Neuronal stem cell (in vitro differentiated cells): ENCODE measurements at regions not wholly inside any gene's neighbourhood (a gene's known extent, or its start where the extent isn't known, plus 50 kb on each side); places are given as distances from the start of the nearest gene placed in this dataset.
A peak's percentile ranks its signal among the peaks of the same experiment; 100 is the strongest.

Experiments used
- DNase-seq: peaks from one replicate; pipeline ENCODE4 v3.0.0-alpha.2; 2013; ENCODE audit warnings: low spot score
- H2AFZ ChIP-seq: one replicate; pipeline ENCODE4 v1.6.1; 2013; ENCODE audit warnings: mild to moderate bottlenecking, low read length, inconsistent platforms
- H2AK5ac ChIP-seq: 2 replicates; pipeline ENCODE4 v1.6.1; 2013; ENCODE audit warnings: low read depth, mild to moderate bottlenecking, inconsistent platforms, low read length, moderate library complexity, mixed read lengths
- H2BK120ac ChIP-seq: 2 replicates; pipeline ENCODE4 v1.6.1; 2013; ENCODE audit warnings: low read depth, mild to moderate bottlenecking, inconsistent platforms, low read length, moderate library complexity, mixed read lengths
- H2BK12ac ChIP-seq: one replicate; pipeline ENCODE4 v1.6.1; 2013; ENCODE audit warnings: low read length, inconsistent platforms
- H2BK15ac ChIP-seq: 2 replicates; pipeline ENCODE4 v1.6.1; 2013; ENCODE audit warnings: mild to moderate bottlenecking, low read length, inconsistent platforms, mixed read lengths
- H2BK5ac ChIP-seq: one replicate; pipeline ENCODE4 v1.6.1; 2013; ENCODE audit warnings: inconsistent platforms, mild to moderate bottlenecking, low read length, moderate library complexity
- H3K14ac ChIP-seq: one replicate; pipeline ENCODE4 v1.6.1; 2013; ENCODE audit warnings: low read length, inconsistent platforms
- H3K18ac ChIP-seq: 2 replicates; pipeline ENCODE4 v1.6.1; 2013; ENCODE audit warnings: low read length, inconsistent platforms
- H3K23ac ChIP-seq: 2 replicates; pipeline ENCODE4 v1.6.1; 2013; ENCODE audit warnings: low read depth, mild to moderate bottlenecking, mixed read lengths, low read length, inconsistent platforms; ENCODE audit not compliant: poor library complexity
- H3K27ac ChIP-seq: replicated peaks from 3 replicates; pipeline ENCODE4 v1.5.1; 2013; ENCODE audit warnings: low read length, inconsistent platforms
- H3K27me3 ChIP-seq, 3 experiments: 2 replicates each; pipeline ENCODE4 v1.6.1; 2013; ENCODE audit warnings: low read length in 3 of 3, mild to moderate bottlenecking in 2 of 3, inconsistent platforms in 1 of 3, low read depth in 1 of 3, mixed read lengths in 1 of 3, moderate library complexity in 1 of 3; ENCODE audit not compliant: control insufficient read depth in 3 of 3, insufficient read depth in 3 of 3
- H3K36me3 ChIP-seq, 2 donors: replicated peaks in 1 of 2; 2 replicates each; pipeline ENCODE4 v1.6.1; 2013; ENCODE audit warnings: low read length in 2 of 2; ENCODE audit not compliant: control insufficient read depth in 2 of 2, insufficient read depth in 2 of 2
- H3K4ac ChIP-seq: 2 replicates; pipeline ENCODE4 v1.6.1; 2013; ENCODE audit warnings: inconsistent platforms, mild to moderate bottlenecking, low read length, moderate library complexity
- H3K4me1 ChIP-seq, 2 donors: 1 replicate in 1 of 2; 2 replicates in 1 of 2; pipeline ENCODE4 v1.6.1; 2013; ENCODE audit warnings: low read length in 2 of 2, low read depth in 1 of 2; ENCODE audit not compliant: control insufficient read depth in 2 of 2, insufficient read depth in 1 of 2
- H3K4me2 ChIP-seq: one replicate; pipeline ENCODE4 v1.6.1; 2013; ENCODE audit warnings: mild to moderate bottlenecking, low read length, inconsistent platforms; ENCODE audit not compliant: insufficient read depth, poor library complexity, severe bottlenecking
- H3K4me3 ChIP-seq, 2 donors: 2 replicates each; pipeline ENCODE4 v1.5.1; 2013; ENCODE audit warnings: low read length in 2 of 2, mild to moderate bottlenecking in 2 of 2, inconsistent platforms in 1 of 2, moderate library complexity in 1 of 2
- H3K79me1 ChIP-seq: one replicate; pipeline ENCODE4 v1.6.1; 2013; ENCODE audit warnings: low read depth, mild to moderate bottlenecking, inconsistent platforms, low read length, moderate library complexity
- H3K9ac ChIP-seq: one replicate; pipeline ENCODE4 v1.6.1; 2013; ENCODE audit warnings: mild to moderate bottlenecking, low read depth, low read length, inconsistent platforms; ENCODE audit not compliant: poor library complexity
- H3K9me3 ChIP-seq, 2 donors: replicated peaks in 1 of 2; 2 replicates each; pipeline versions ENCODE3 to v1.6.1; 2013; ENCODE audit warnings: low read length in 2 of 2, mild to moderate bottlenecking in 2 of 2, inconsistent platforms in 1 of 2, low read depth in 1 of 2, mixed read lengths in 1 of 2, moderate library complexity in 1 of 2; ENCODE audit not compliant: control insufficient read depth in 2 of 2, insufficient read depth in 1 of 2
- H4K8ac ChIP-seq: one replicate; pipeline ENCODE4 v1.6.1; 2013; ENCODE audit warnings: low read depth, mild to moderate bottlenecking, inconsistent platforms, low read length, moderate library complexity
- H4K91ac ChIP-seq: one replicate; pipeline ENCODE4 v1.6.1; 2013; ENCODE audit warnings: low read length, low read depth, mild to moderate bottlenecking, inconsistent platforms; ENCODE audit not compliant: poor library complexity
- WGBS, 2 donors: extraction: QIAGEN DNeasy Blood & Tissue Kit; methylation state at CpG; one replicate each; pipeline ENCODE4 v1.1.7; 2013; ENCODE audit warnings: missing lambda C conversion rate in 2 of 2, mixed read lengths in 1 of 2; ENCODE audit not compliant: insufficient read length in 2 of 2, insufficient replicate concordance in 1 of 2; ENCODE audit errors: extremely low coverage in 2 of 2; 5-methylcytosine and 5-hydroxymethylcytosine counted together

DNA sequence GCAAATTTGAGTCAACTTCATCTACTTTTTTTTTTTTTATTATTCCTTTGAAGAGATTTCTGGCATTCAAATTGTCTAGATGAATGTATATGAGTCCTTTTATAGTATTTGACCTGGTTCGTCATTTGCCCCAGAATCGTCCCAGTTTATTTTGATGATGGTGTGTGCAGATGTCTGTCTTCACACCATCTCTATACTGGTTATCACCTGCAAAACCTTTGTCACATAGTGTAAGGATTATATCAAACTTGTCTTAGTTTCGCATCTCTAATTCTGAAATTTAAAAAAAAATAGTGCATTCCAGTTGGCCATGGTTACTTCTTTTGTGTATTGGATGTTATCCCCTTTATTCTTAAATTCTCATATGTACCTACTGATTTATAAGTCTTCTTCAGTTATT is 70.5 kb upstream of the CD99 start:
- H3K79me1 ChIP-seq: no peaks in the 10 kb centered on the region
- no peak overlapping the region for H3K4ac ChIP-seq
- DNase-seq: no peak
- H2BK12ac ChIP-seq: no peak overlapping the region
- H2AK5ac ChIP-seq: no peak overlapping the region
- no peak overlapping the region for H2BK120ac ChIP-seq
- no peak overlapping the region for H2BK15ac ChIP-seq
- no peak overlapping the region for H3K23ac ChIP-seq
- H3K36me3 ChIP-seq: peaks cover 12 to 47% of the 10 kb centered on the region in 2 donors
- H3K9me3 ChIP-seq: no peaks in the 10 kb centered on the region
- no peak overlapping the region for H4K91ac ChIP-seq
- H3K4me3 ChIP-seq: no peak overlapping the region
- no peak overlapping the region for H2BK5ac ChIP-seq
- WGBS, 2 donors: no CpG with 5 or more reads among the region's 3 CpGs
- H3K14ac ChIP-seq: no peak overlapping the region
- H3K27me3 ChIP-seq: no peaks in the 10 kb centered on the region
- H3K4me2 ChIP-seq: no peak overlapping the region
- no peak overlapping the region for H3K9ac ChIP-seq
- H3K18ac ChIP-seq: no peak overlapping the region
- no peak overlapping the region for H3K27ac ChIP-seq
- no peaks in the 10 kb centered on the region for H3K4me1 ChIP-seq
- H2AFZ ChIP-seq: no peak overlapping the region
- no peak overlapping the region for H4K8ac ChIP-seq

GRCh38 chrX:2618516-2618915 is 72.6 kb upstream of the CD99 start:
- Histone ChIP-seq H3K79me1 (no peaks in the 10 kb centered on the region), H3K9ac (no peak overlapping the region), H3K4me3 (no peak overlapping the region), H2BK120ac (no peak overlapping the region), H2BK12ac (no peak overlapping the region), H3K4ac (no peak overlapping the region), H3K36me3 (peaks cover 12 to 38% of the 10 kb centered on the region in 2 donors), H2AK5ac (no peak overlapping the region), H3K18ac (no peak overlapping the region), H3K9me3 (no peaks in the 10 kb centered on the region), H3K27ac (no peak overlapping the region), H3K14ac (no peak overlapping the region), H2AFZ (no peak overlapping the region), H3K23ac (no peak overlapping the region), H4K91ac (no peak overlapping the region), H3K4me2 (no peak overlapping the region), H3K4me1 (no peaks in the 10 kb centered on the region), H2BK5ac (no peak overlapping the region), H4K8ac (no peak overlapping the region), H2BK15ac (no peak overlapping the region), H3K27me3 (no peaks in the 10 kb centered on the region)
- no peak for DNase-seq
- no CpG with 5 or more reads among the region's 4 CpGs for WGBS, 2 donors

DNA sequence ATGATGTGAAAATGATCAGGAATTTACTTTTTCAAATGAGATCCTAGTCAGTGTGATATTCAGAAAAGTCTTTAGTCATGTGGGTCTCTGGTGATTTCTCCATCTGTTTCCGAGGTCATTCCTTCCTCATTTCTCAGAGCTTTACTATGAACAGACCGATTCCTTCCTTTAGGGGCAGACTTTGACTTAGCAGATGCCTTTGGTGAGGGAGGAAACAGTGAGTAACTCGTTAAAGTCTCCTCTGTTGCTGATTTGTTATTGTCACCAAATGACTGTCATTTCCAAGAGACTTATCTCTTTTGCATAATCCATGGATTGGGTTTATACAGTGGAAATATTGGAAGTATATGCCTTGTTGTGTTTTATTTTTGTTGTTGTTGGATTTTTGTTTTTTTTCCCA is 76.2 kb upstream of the CD99 start:
- H3K4me3 ChIP-seq: no peak overlapping the region
- DNase-seq: no peak
- no peak overlapping the region for H2BK120ac ChIP-seq
- no peak overlapping the region for H4K8ac ChIP-seq
- no peaks in the 10 kb centered on the region for H3K27me3 ChIP-seq
- no peak overlapping the region for H3K27ac ChIP-seq
- no peak overlapping the region for H3K23ac ChIP-seq
- no peak overlapping the region for H3K18ac ChIP-seq
- no peak overlapping the region for H3K14ac ChIP-seq
- H3K9me3 ChIP-seq: no peaks in the 10 kb centered on the region
- no CpG with 5 or more reads among the region's 3 CpGs for WGBS, 2 donors
- H3K4me2 ChIP-seq: no peak overlapping the region
- no peaks in the 10 kb centered on the region for H3K79me1 ChIP-seq
- H2BK15ac ChIP-seq: no peak overlapping the region
- no peak overlapping the region for H3K4ac ChIP-seq
- H2BK5ac ChIP-seq: no peak overlapping the region
- H2AFZ ChIP-seq: no peak overlapping the region
- H2BK12ac ChIP-seq: no peak overlapping the region
- no peak overlapping the region for H2AK5ac ChIP-seq
- H3K36me3 ChIP-seq: peaks cover 9 to 28% of the 10 kb centered on the region in 2 donors
- no peaks in the 10 kb centered on the region for H3K4me1 ChIP-seq
- no peak overlapping the region for H4K91ac ChIP-seq
- no peak overlapping the region for H3K9ac ChIP-seq

DNA sequence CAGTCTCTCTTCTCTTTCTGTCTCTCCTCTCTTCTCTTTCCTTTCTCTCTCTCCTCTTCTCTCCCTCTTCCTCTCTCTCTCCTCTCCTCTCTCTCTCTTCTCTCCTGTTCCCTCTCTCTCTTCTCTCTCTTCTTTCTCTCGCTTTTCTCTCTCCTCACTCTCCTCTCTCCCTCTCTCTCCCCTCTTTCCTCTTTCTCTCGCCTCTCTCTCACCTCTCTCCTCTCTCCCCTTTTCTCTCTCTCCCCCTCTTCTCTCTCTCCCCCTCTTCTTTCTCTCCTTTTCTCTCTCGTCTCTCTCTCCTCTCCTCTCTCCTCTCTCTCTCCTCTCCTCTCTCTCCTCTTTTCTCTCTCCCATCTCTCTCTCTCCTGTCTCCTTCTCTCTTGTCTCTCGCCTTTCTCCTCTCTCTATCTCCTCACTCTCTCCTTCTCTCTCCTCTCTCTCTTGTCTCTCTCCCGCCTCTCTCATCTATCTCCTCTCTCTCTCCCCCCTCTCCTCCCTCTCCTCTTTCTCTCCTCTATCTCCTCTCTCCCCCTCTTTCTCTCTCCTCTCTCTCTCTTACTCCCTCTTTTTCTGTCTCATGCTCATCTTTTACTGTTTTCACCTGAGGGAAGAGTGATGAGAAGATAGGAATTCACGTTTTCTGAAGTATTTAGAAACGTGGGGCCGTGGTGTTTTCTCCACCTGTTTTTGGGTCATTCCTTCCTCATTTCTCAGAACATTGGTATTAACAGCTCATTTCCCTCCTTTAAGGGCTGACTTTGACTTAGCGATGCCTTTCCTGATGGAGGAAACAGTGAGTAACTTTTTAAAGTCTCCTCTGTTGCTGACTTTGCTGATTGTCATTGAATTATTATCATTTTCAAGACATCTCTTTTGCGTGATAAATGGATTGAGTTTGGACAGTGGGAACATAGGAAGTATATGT is 80.6 kb upstream of the CD99 start:
- no peak overlapping the region for H3K18ac ChIP-seq
- H2BK15ac ChIP-seq: no peak overlapping the region
- H3K4me3 ChIP-seq: peak overlapping the region; percentile 69 to 72
- no peak overlapping the region for H2BK5ac ChIP-seq
- no peak overlapping the region for H2AK5ac ChIP-seq
- peaks cover 2 to 4% of the 10 kb centered on the region in 2 donors for H3K4me1 ChIP-seq
- H2BK120ac ChIP-seq: no peak overlapping the region
- H3K4ac ChIP-seq: no peak overlapping the region
- 100% methylated on average over 1 of the region's 10 CpGs; no CpG with 5 or more reads in 1 of the 2 donors for WGBS, 2 donors
- peak overlapping the region; percentile 42 for H3K4me2 ChIP-seq
- no peak overlapping the region for H3K14ac ChIP-seq
- H4K91ac ChIP-seq: no peak overlapping the region
- no peak overlapping the region for H3K27ac ChIP-seq
- no peaks in the 10 kb centered on the region for H3K9me3 ChIP-seq
- peak overlapping the region; percentile 33 for H3K9ac ChIP-seq
- no peak overlapping the region for H2BK12ac ChIP-seq
- no peak overlapping the region for H3K23ac ChIP-seq
- H3K36me3 ChIP-seq: peaks cover 2 to 4% of the 10 kb centered on the region in 2 donors
- no peak overlapping the region for H2AFZ ChIP-seq
- no peaks in the 10 kb centered on the region for H3K27me3 ChIP-seq
- DNase-seq: no peak
- H3K79me1 ChIP-seq: no peaks in the 10 kb centered on the region
- no peak overlapping the region for H4K8ac ChIP-seq
